ENCODE measurements at regions not wholly inside any gene's neighbourhood (a gene's known extent, or its start where the extent isn't known, plus 50 kb on each side); places are given as distances from the start of the nearest gene placed in this dataset.
A peak's percentile ranks its signal among the peaks of the same experiment; 100 is the strongest.

DNA sequence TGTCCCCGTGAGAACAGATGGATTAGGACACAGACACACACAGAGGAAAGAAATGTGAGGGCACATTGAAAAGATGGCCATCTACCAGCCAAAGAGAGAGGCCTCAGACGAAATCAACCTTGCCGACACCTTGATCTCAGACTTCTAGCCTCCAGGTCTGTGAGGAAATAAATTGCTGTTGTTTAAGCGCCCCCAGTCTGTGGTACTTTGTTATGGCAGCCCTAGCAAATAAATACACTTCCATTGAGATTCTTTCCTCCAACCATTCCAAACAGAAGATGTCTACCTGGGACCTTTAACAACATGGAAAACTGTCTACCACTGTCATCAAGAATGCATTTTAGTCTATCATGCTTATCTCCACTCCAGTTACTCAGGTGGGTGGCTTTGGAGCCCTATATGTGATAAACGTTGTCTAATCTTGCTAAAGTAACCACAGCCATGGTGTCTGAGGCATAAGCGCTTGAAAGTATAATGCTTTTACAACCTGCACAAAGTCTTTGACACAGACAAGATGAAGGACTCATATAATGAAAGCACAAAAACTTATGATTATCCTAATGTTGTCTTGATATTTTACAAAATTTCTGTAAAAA is 244.3 kb downstream of the MTERF1 start (continued):
- TF ChIP-seq, protein P1, sequence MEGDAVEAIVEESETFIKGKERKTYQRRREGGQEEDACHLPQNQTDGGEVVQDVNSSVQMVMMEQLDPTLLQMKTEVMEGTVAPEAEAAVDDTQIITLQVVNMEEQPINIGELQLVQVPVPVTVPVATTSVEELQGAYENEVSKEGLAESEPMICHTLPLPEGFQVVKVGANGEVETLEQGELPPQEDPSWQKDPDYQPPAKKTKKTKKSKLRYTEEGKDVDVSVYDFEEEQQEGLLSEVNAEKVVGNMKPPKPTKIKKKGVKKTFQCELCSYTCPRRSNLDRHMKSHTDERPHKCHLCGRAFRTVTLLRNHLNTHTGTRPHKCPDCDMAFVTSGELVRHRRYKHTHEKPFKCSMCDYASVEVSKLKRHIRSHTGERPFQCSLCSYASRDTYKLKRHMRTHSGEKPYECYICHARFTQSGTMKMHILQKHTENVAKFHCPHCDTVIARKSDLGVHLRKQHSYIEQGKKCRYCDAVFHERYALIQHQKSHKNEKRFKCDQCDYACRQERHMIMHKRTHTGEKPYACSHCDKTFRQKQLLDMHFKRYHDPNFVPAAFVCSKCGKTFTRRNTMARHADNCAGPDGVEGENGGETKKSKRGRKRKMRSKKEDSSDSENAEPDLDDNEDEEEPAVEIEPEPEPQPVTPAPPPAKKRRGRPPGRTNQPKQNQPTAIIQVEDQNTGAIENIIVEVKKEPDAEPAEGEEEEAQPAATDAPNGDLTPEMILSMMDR (IDR thresholded peaks at IDR 0.05 in 2 of 3, conservative IDR thresholded peaks at IDR 0.05 in 1 of 3; ENCODE audit: insufficient read depth in 2 of 3, low read depth in 1 of 3, low read length in 3 of 3) = peak; percentile 71 to 86 (median 78)
- TF ChIP-seq, protein P2, sequence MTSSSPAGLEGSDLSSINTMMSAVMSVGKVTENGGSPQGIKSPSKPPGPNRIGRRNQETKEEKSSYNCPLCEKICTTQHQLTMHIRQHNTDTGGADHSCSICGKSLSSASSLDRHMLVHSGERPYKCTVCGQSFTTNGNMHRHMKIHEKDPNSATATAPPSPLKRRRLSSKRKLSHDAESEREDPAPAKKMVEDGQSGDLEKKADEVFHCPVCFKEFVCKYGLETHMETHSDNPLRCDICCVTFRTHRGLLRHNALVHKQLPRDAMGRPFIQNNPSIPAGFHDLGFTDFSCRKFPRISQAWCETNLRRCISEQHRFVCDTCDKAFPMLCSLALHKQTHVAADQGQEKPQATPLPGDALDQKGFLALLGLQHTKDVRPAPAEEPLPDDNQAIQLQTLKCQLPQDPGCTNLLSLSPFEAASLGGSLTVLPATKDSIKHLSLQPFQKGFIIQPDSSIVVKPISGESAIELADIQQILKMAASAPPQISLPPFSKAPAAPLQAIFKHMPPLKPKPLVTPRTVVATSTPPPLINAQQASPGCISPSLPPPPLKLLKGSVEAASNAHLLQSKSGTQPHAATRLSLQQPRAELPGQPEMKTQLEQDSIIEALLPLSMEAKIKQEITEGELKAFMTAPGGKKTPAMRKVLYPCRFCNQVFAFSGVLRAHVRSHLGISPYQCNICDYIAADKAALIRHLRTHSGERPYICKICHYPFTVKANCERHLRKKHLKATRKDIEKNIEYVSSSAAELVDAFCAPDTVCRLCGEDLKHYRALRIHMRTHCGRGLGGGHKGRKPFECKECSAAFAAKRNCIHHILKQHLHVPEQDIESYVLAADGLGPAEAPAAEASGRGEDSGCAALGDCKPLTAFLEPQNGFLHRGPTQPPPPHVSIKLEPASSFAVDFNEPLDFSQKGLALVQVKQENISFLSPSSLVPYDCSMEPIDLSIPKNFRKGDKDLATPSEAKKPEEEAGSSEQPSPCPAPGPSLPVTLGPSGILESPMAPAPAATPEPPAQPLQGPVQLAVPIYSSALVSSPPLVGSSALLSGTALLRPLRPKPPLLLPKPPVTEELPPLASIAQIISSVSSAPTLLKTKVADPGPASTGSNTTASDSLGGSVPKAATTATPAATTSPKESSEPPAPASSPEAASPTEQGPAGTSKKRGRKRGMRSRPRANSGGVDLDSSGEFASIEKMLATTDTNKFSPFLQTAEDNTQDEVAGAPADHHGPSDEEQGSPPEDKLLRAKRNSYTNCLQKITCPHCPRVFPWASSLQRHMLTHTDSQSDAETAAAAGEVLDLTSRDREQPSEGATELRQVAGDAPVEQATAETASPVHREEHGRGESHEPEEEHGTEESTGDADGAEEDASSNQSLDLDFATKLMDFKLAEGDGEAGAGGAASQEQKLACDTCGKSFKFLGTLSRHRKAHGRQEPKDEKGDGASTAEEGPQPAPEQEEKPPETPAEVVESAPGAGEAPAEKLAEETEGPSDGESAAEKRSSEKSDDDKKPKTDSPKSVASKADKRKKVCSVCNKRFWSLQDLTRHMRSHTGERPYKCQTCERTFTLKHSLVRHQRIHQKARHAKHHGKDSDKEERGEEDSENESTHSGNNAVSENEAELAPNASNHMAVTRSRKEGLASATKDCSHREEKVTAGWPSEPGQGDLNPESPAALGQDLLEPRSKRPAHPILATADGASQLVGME (CRISPR knock-in tag; IDR thresholded peaks at IDR 0.05) = no peak
- no peak for TF ChIP-seq POLR2H (tag; IDR thresholded peaks at IDR 0.05; ENCODE audit: low read depth)
- no peak for TF ChIP-seq PHF20 (IDR thresholded peaks at IDR 0.05; ENCODE audit: partially characterized antibody)
